Fibroblast of villous mesenchyme (primary cell): ENCODE measurements at regions not wholly inside any gene's neighbourhood (a gene's known extent, or its start where the extent isn't known, plus 50 kb on each side); places are given as distances from the start of the nearest gene placed in this dataset.

Experiments
- DNase-seq: peaks from one replicate; pipeline ENCODE4 v3.0.0-alpha.2; 2010; ENCODE audit warnings: low read depth
- H3K4me3 ChIP-seq: 2 replicates; pipeline ENCODE4 v1.5.1; 2011; ENCODE audit warnings: low read depth, mild to moderate bottlenecking, low read length
- CTCF ChIP-seq: IDR thresholded peaks from 2 replicates; pipeline ENCODE4 v1.5.1; 2012; ENCODE audit warnings: low read depth, mild to moderate bottlenecking, low read length; ENCODE audit not compliant: insufficient read depth

GRCh38 chr17:34763728-34764665 is 184.6 kb downstream of the TMEM132E start:
- TF ChIP-seq CTCF: no peak
- no peak for DNase-seq
- H3K4me3 ChIP-seq: no peak overlapping the region

- DNase-seq: no peak
- H3K4me3 ChIP-seq: no peak overlapping the region
- no peak for TF ChIP-seq CTCF
Observed at GRCh38 chr17:34762078-34762477, 182.7 kb downstream of the TMEM132E start.

DNA sequence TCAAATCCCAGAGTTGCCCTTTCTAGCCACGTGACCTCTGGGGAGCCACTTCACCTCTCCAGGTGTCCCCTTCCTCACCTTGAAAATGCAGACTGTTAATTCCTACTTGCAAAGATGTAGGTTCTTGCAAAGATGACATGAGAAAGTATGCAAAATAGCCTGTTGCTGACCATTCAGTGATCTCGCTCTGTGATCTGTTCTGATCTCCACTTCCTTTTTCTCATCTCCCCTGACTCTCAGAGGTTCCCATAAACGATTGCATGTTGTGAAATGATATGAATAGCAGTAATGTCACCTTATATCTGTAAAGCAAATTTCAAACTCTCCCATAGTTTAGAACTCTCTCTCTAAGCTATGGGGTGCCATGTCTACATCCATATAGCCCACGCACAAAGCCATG is 182.3 kb downstream of the TMEM132E start:
- no peak for DNase-seq
- no peak overlapping the region for H3K4me3 ChIP-seq
- TF ChIP-seq CTCF: no peak

DNA sequence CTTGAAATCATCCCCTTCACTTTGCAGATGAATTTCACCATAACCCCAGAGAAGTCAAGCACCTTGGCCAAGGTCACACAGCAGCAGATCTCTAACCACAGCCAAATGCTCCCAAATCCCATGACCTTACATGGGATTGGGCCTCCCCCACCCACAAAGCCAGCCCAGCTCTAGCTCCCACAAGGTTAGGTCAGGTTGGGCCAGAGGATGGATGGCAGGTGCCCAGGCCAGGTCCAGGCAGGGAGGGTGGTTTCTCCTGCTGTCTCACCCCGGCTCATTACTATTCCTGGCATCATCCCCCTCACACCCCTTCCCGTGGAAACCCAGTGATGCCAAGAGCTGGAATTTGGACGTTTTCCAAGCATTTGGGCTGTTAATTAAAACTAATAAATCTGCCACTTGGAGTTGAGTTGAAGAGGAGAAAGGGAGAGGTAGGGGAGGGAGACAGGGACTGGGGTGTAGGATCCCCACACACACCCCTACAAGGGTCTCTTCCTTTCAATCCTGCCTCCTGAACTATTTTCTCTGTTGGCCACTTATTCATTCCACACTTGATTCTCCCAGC is 181.6 kb downstream of the TMEM132E start:
- no peak overlapping the region for H3K4me3 ChIP-seq
- TF ChIP-seq CTCF: no peak
- no peak for DNase-seq

GRCh38 chr17:34758718-34759117 is 179.3 kb downstream of the TMEM132E start:
- no peak for DNase-seq
- H3K4me3 ChIP-seq: no peak overlapping the region
- no peak for TF ChIP-seq CTCF

DNA sequence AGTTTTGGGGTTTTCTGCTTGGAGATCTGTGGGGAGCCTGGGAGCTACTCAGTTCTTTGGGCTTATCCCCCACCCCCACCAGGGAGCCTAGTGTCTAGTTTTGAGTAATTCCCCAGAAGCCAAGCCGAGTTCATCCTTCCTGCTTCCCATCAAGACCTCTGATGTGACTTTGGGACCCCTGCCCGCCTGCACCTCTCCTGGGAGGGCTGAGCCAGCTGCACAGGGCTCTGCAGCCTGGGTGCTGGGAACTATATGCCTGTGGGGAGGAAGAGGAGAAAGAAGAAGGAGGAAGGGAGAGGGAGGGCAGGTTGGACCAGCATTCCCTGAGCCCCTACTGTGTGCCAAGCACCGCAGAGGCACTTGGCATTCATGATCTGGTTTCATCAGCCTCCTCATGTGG is 178.9 kb downstream of the TMEM132E start:
- DNase-seq: no peak
- TF ChIP-seq CTCF: no peak
- no peak overlapping the region for H3K4me3 ChIP-seq

GRCh38 chr17:34757611-34758010 is 178.2 kb downstream of the TMEM132E start:
- no peak overlapping the region for H3K4me3 ChIP-seq
- no peak for DNase-seq
- no peak for TF ChIP-seq CTCF
